A673 (cell line): ENCODE measurements at regions not wholly inside any gene's neighbourhood (a gene's known extent, or its start where the extent isn't known, plus 50 kb on each side); places are given as distances from the start of the nearest gene placed in this dataset.

Experiments
- BruUV-seq: library from RNA; stranded (reverse); fragments of 400-500 nt; replicated peaks from 2 replicates; lab custom pipeline; 2021; lab: Mats Ljungman, UMichigan
- CTCF ChIA-PET: fragments of 300-600 bp; sonication (Branson Sonifier 250); formaldehyde crosslinking; loops from one replicate; lab custom pipeline; 2022; ENCODE audit warnings: antibody characterized with exemption; lab: Charles Lee
- POLR2A ChIA-PET: fragments of 300-600 bp; sonication (Branson Sonifier 250); formaldehyde crosslinking; loops from one replicate; lab custom pipeline; 2022; ENCODE audit warnings: antibody characterized with exemption; ENCODE audit not compliant: low non-redundant PET; lab: Charles Lee
- DNase-seq: peaks from one replicate; pipeline ENCODE4 v3.0.0-alpha.2; 2015; ENCODE audit warnings: low spot score
- H3K27ac ChIP-seq: fragments of 200-600 bp; sonication (generic); 2 replicates; pipeline ENCODE4 v1.5.1; 2016; ENCODE audit warnings: mixed run types, low read depth, mild to moderate bottlenecking, mixed read lengths, antibody characterized with exemption, low read length; ENCODE audit not compliant: poor library complexity, severe bottlenecking
- H3K27me3 ChIP-seq: fragments of 200-600 bp; sonication (generic); replicated peaks from 2 replicates; pipeline ENCODE4 v1.6.1; 2017; ENCODE audit warnings: mixed run types, low read depth, mild to moderate bottlenecking, mixed read lengths, antibody characterized with exemption, low read length; ENCODE audit not compliant: insufficient read depth, poor library complexity
- H3K36me3 ChIP-seq: fragments of 200-600 bp; sonication (generic); 2 replicates; pipeline ENCODE4 v1.6.1; 2016; ENCODE audit warnings: mixed run types, mild to moderate bottlenecking, mixed read lengths, antibody characterized with exemption, low read length; ENCODE audit not compliant: insufficient read depth, poor library complexity, severe bottlenecking
- H3K4me1 ChIP-seq: fragments of 200-600 bp; sonication (generic); 2 replicates; pipeline ENCODE4 v1.6.1; 2017; ENCODE audit warnings: mixed run types, mild to moderate bottlenecking, mixed read lengths, antibody characterized with exemption, low read length; ENCODE audit not compliant: insufficient read depth, poor library complexity, severe bottlenecking
- H3K4me3 ChIP-seq: fragments of 200-600 bp; sonication (generic); 2 replicates; pipeline ENCODE4 v1.5.1; 2016; ENCODE audit warnings: low read depth, mixed run types, mild to moderate bottlenecking, mixed read lengths, low read length; ENCODE audit not compliant: poor library complexity, severe bottlenecking
- H3K9me3 ChIP-seq: fragments of 200-600 bp; sonication (generic); 2 replicates; pipeline ENCODE4 v1.6.1; 2016; ENCODE audit warnings: mixed run types, low read depth, mild to moderate bottlenecking, mixed read lengths, antibody characterized with exemption, low read length; ENCODE audit not compliant: poor library complexity, severe bottlenecking
- EZH2 ChIP-seq: fragments of 200-600 bp; sonication (generic); IDR thresholded peaks from 2 replicates; pipeline ENCODE4 v1.6.1; 2017; ENCODE audit warnings: borderline replicate concordance, low read depth, mild to moderate bottlenecking, mixed read lengths, antibody characterized with exemption, low read length; ENCODE audit not compliant: poor library complexity, severe bottlenecking
- intact Hi-C: fragments of 100-400 bp; cut with micrococcal nuclease; formaldehyde crosslinking; loops from one replicate; pipeline ENCODE4 v1.10.0; 2022; ENCODE audit not compliant: unreplicated experiment
- TF ChIP-seq, protein P1 (sequence below): fragments of 300-800, 200-600 bp; sonication (generic); conservative IDR thresholded peaks from 2 replicates; pipeline ENCODE4 v1.5.1; 2017; ENCODE audit warnings: low read depth, mild to moderate bottlenecking, antibody characterized with exemption, low read length, moderate library complexity, mixed read lengths

DNA sequence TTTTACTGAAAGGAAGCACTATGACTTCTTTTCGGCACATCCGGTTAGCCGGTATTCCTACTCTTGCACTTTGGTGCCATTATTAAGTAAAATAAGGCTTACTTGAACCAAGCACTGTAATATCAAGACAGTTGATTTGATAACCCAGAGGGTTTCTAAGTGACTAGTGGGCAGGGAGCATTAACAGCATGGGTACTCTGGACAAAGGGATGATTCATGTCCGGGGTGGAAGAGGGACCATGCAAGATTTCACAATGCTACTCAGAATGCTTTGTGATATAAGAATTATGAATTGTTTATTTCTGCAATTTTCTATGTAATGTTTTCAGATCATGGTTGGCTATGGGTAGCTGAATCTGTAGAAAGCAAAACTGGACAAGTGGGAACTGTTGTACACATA lies 282.1 kb downstream of the TDRD3 start:
- H3K4me1 ChIP-seq: no peaks in the 10 kb centered on the region
- H3K9me3 ChIP-seq: no peaks in the 10 kb centered on the region
- H3K4me3 ChIP-seq: no peak overlapping the region
- no peak overlapping the region for H3K27ac ChIP-seq
- H3K36me3 ChIP-seq: no peaks in the 10 kb centered on the region
- no TSS peak for BruUV-seq
- no peak for DNase-seq
- POLR2A ChIA-PET: no interaction called here
- CTCF ChIA-PET: no interaction called here
- intact Hi-C loops: no loop called here
- no peak for TF ChIP-seq EZH2
- no peaks in the 10 kb centered on the region for H3K27me3 ChIP-seq

DNA sequence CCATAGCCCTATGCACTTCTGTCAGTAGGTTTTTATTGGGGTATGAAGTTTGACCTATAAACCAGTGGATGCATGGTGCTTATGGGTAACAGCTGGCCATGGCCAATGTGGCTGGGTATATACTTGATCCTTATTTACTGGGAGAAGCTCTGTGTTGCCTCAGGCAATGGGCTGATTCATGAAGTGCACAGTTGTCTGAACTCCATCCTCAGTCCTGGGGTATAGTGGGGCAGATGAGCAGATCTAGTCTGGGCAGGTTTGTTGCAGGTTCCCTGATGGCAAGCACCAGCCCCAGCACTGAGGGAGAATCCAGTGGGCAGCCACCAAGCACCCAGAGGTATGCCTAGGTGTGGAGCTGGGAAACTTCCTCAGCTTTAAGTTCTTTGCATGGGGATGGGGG lies 274.4 kb downstream of the TDRD3 start:
- Histone ChIP-seq H3K27ac (no peak overlapping the region), H3K4me1 (peaks cover 7% of the 10 kb centered on the region), H3K27me3 (no peaks in the 10 kb centered on the region), H3K4me3 (no peak overlapping the region), H3K36me3 (no peaks in the 10 kb centered on the region), H3K9me3 (peaks cover 11% of the 10 kb centered on the region)
- intact Hi-C loops: no loop called here
- BruUV-seq: no TSS peak
- CTCF ChIA-PET: no interaction called here
- POLR2A ChIA-PET: no interaction called here
- DNase-seq: no peak
- no peak for TF ChIP-seq EZH2
- TF ChIP-seq, protein P1, sequence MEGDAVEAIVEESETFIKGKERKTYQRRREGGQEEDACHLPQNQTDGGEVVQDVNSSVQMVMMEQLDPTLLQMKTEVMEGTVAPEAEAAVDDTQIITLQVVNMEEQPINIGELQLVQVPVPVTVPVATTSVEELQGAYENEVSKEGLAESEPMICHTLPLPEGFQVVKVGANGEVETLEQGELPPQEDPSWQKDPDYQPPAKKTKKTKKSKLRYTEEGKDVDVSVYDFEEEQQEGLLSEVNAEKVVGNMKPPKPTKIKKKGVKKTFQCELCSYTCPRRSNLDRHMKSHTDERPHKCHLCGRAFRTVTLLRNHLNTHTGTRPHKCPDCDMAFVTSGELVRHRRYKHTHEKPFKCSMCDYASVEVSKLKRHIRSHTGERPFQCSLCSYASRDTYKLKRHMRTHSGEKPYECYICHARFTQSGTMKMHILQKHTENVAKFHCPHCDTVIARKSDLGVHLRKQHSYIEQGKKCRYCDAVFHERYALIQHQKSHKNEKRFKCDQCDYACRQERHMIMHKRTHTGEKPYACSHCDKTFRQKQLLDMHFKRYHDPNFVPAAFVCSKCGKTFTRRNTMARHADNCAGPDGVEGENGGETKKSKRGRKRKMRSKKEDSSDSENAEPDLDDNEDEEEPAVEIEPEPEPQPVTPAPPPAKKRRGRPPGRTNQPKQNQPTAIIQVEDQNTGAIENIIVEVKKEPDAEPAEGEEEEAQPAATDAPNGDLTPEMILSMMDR: no peak

GRCh38 chr13:60663788-60664187 lies 266.8 kb downstream of the TDRD3 start:
- TF ChIP-seq EZH2: no peak
- TF ChIP-seq, protein P1: no peak
- CTCF ChIA-PET: no interaction called here

GRCh38 chr13:60662595-60662994 lies 265.6 kb downstream of the TDRD3 start:
- H3K9me3 ChIP-seq: no peaks in the 10 kb centered on the region
- ChIA-PET POLR2A (interaction anchor here (0.6 kb wide), 1 partner anchor 1188 kb away, joined by 3 read pairs; no protein-coding TSS in a partner anchor), CTCF (interaction anchor here (0.7 kb wide), 1 partner anchor 197 kb away, joined by 8 read pairs; no protein-coding TSS in a partner anchor)
- TF ChIP-seq EZH2: no peak
- TF ChIP-seq, protein P1: no peak
- BruUV-seq: no TSS peak
- H3K4me1 ChIP-seq: no peaks in the 10 kb centered on the region
- no peaks in the 10 kb centered on the region for H3K36me3 ChIP-seq
- DNase-seq: no peak
- no peaks in the 10 kb centered on the region for H3K27me3 ChIP-seq
- no peak overlapping the region for H3K4me3 ChIP-seq
- intact Hi-C loops: no loop called here
- H3K27ac ChIP-seq: no peak overlapping the region

More at GRCh38 chr13:60663788-60664187, 266.8 kb downstream of the TDRD3 start:
- Histone ChIP-seq H3K27ac (no peak overlapping the region), H3K4me1 (peaks cover 7% of the 10 kb centered on the region), H3K4me3 (no peak overlapping the region), H3K36me3 (no peaks in the 10 kb centered on the region), H3K9me3 (no peaks in the 10 kb centered on the region), H3K27me3 (no peaks in the 10 kb centered on the region)
- BruUV-seq: no TSS peak
- intact Hi-C loops: no loop called here
- DNase-seq: no peak
- POLR2A ChIA-PET: no interaction called here
